ENCODE measurements at regions not wholly inside any gene's neighbourhood (a gene's known extent, or its start where the extent isn't known, plus 50 kb on each side); places are given as distances from the start of the nearest gene placed in this dataset.

- H3F3A ChIP-seq (replicated peaks; ENCODE audit: insufficient read depth), result no peaks in the 10 kb centered on the region
- H3K27me3 ChIP-seq (ENCODE audit: insufficient read depth), result no peaks in the 10 kb centered on the region
- no peak overlapping the region for H3K4me2 ChIP-seq
- H3K9me3 ChIP-seq, result no peaks in the 10 kb centered on the region
- H3K9ac ChIP-seq, result no peak overlapping the region
- no peaks in the 10 kb centered on the region for H3K79me2 ChIP-seq (ENCODE audit: insufficient read depth)
- ChIA-PET CTCF (interaction anchor here (0.6 to 1.2 kb wide), 2 partner anchors 16 to 411 kb away, joined by 4 to 5 read pairs; no protein-coding TSS in a partner anchor), POLR2A (no interaction called here)
- H3K4me1 ChIP-seq (ENCODE audit: control insufficient read depth in 1 of 2, insufficient read depth in 2 of 2, low read depth in 1 of 2, low read length in 1 of 2), result no peaks in the 10 kb centered on the region; a peak in 1 of 4 replicates
- H3K36me3 ChIP-seq (replicated peaks in 1 of 2; ENCODE audit: control insufficient read depth in 1 of 2, insufficient read depth in 2 of 2, low read length in 1 of 2), result no peaks in the 10 kb centered on the region
- H3K9me2 ChIP-seq, result no peaks in the 10 kb centered on the region
- H3K27ac ChIP-seq (ENCODE audit: low read depth in 2 of 2, low read length in 1 of 2), result no peak overlapping the region
- H3K4me3 ChIP-seq (ENCODE audit: low read depth in 2 of 2, low read length in 1 of 2), result no peak overlapping the region
- 80% methylated on average over 4 of the region's 4 CpGs for WGBS (ENCODE audit: low lambda C conversion rate)
- no peaks in the 10 kb centered on the region for H4K20me1 ChIP-seq (ENCODE audit: insufficient read depth)
- no peak overlapping the region for H2AFZ ChIP-seq (ENCODE audit: low read depth)
- DNase-seq, result no peak
- TF ChIP-seq SIN3A (IDR thresholded peaks at IDR 0.05; ENCODE audit: borderline replicate concordance, low read depth, low read length), result no peak
- TF ChIP-seq JUND (IDR thresholded peaks at IDR 0.05), result no peak
- no peak for TF ChIP-seq FOSL2 (IDR thresholded peaks at IDR 0.05; ENCODE audit: borderline replicate concordance, low read depth)
- TF ChIP-seq USF1 (IDR thresholded peaks at IDR 0.05; ENCODE audit: borderline replicate concordance, low read depth), result no peak
- no peak for TF ChIP-seq NFIC (IDR thresholded peaks at IDR 0.05; ENCODE audit: borderline replicate concordance)
- TF ChIP-seq CHD2 (IDR thresholded peaks at IDR 0.05; ENCODE audit: low read length, partially characterized antibody), result no peak
- no peak for TF ChIP-seq USF2 (IDR thresholded peaks at IDR 0.05; ENCODE audit: borderline replicate concordance, low read depth, low read length)
- no peak for TF ChIP-seq SMC3 (IDR thresholded peaks at IDR 0.05; ENCODE audit: low read depth, low read length)
- TF ChIP-seq YY1 (IDR thresholded peaks at IDR 0.05; ENCODE audit: low read depth), result no peak
- TF ChIP-seq TEAD4 (IDR thresholded peaks at IDR 0.05; ENCODE audit: borderline replicate concordance, insufficient read depth), result no peak
- TF ChIP-seq FOXJ3 (CRISPR knock-in tag; IDR thresholded peaks at IDR 0.05), result no peak
- TF ChIP-seq PBX3 (IDR thresholded peaks at IDR 0.05), result no peak
Measured at GRCh38 chr3:117936159-117936558, 1098.5 kb downstream of the IGSF11 start.

GRCh38 chr3:117938974-117939373 lies 1095.7 kb downstream of the IGSF11 start:
- POLR2A ChIA-PET, result no interaction called here

More at GRCh38 chr3:117938974-117939373, 1095.7 kb downstream of the IGSF11 start:
- Histone ChIP-seq H3K27me3 (ENCODE audit: insufficient read depth) (no peaks in the 10 kb centered on the region), H3K9me2 (no peaks in the 10 kb centered on the region), H3K4me2 (no peak overlapping the region), H3K4me1 (ENCODE audit: control insufficient read depth in 1 of 2, insufficient read depth in 2 of 2, low read depth in 1 of 2, low read length in 1 of 2) (no peaks in the 10 kb centered on the region; a peak in 1 of 4 replicates), H3F3A (replicated peaks; ENCODE audit: insufficient read depth) (no peaks in the 10 kb centered on the region), H3K27ac (ENCODE audit: low read depth in 2 of 2, low read length in 1 of 2) (no peak overlapping the region), H4K20me1 (ENCODE audit: insufficient read depth) (no peaks in the 10 kb centered on the region), H3K79me2 (ENCODE audit: insufficient read depth) (no peaks in the 10 kb centered on the region), H3K4me3 (ENCODE audit: low read depth in 2 of 2, low read length in 1 of 2) (no peak overlapping the region), H2AFZ (ENCODE audit: low read depth) (no peak overlapping the region), H3K9ac (no peak overlapping the region), H3K36me3 (replicated peaks in 1 of 2; ENCODE audit: control insufficient read depth in 1 of 2, insufficient read depth in 2 of 2, low read length in 1 of 2) (no peaks in the 10 kb centered on the region), H3K9me3 (no peaks in the 10 kb centered on the region)
- 43% methylated on average over 2 of the region's 2 CpGs for WGBS (ENCODE audit: low lambda C conversion rate)
- DNase-seq, result no peak
- CTCF ChIA-PET, result no interaction called here
- TF ChIP-seq TCF12 (IDR thresholded peaks at IDR 0.05), result no peak
- TF ChIP-seq RCOR1 (IDR thresholded peaks at IDR 0.05; ENCODE audit: low read length), result no peak
- no peak for TF ChIP-seq TAF1 (IDR thresholded peaks at IDR 0.05; ENCODE audit: borderline replicate concordance, low read depth, low read length)
- no peak for TF ChIP-seq FOSL2 (IDR thresholded peaks at IDR 0.05; ENCODE audit: borderline replicate concordance, low read depth)
- TF ChIP-seq RAD21 (IDR thresholded peaks at IDR 0.05; ENCODE audit: low read length), result no peak
- no peak for TF ChIP-seq ZBTB33 (IDR thresholded peaks at IDR 0.05; ENCODE audit: borderline replicate concordance, low read depth)
- TF ChIP-seq YY1 (IDR thresholded peaks at IDR 0.05; ENCODE audit: low read depth), result no peak
- TF ChIP-seq POLR2AphosphoS5 (IDR thresholded peaks at IDR 0.05; ENCODE audit: low read depth, low read length), result no peak
- no peak for TF ChIP-seq RFX5 (IDR thresholded peaks at IDR 0.05; ENCODE audit: low read length)
- TF ChIP-seq RXRA (IDR thresholded peaks at IDR 0.05; ENCODE audit: borderline replicate concordance, low read depth), result no peak
- TF ChIP-seq TEAD4 (IDR thresholded peaks at IDR 0.05; ENCODE audit: borderline replicate concordance, insufficient read depth), result no peak
- no peak for TF ChIP-seq ELF1 (IDR thresholded peaks at IDR 0.05)
- TF ChIP-seq SMC3 (IDR thresholded peaks at IDR 0.05; ENCODE audit: low read depth, low read length), result no peak
- no peak for TF ChIP-seq EP300 (IDR thresholded peaks at IDR 0.05; ENCODE audit: borderline replicate concordance in 1 of 2, low read depth in 1 of 2, low read length in 1 of 2)
- no peak for TF ChIP-seq MXI1 (IDR thresholded peaks at IDR 0.05; ENCODE audit: low read depth, low read length)
- TF ChIP-seq MEF2A (IDR thresholded peaks at IDR 0.05; ENCODE audit: borderline replicate concordance, low read depth), result no peak
